GM23338 (cell line): ENCODE measurements at regions not wholly inside any gene's neighbourhood (a gene's known extent, or its start where the extent isn't known, plus 50 kb on each side); places are given as distances from the start of the nearest gene placed in this dataset.

Experiments used
- ATAC-seq: fragments of 200-7000 bp; cut with Tn5 transposase; 3 replicates; pipeline ENCODE4 v1.9.1; 2020
- DNase-seq: peaks from one replicate; pipeline ENCODE4 v3.0.0-alpha.2; 2015; ENCODE audit warnings: low spot score
- H2AFZ ChIP-seq: fragments of 200-600 bp; sonication (generic); 2 replicates; pipeline ENCODE4 v1.8.0; 2016; ENCODE audit warnings: antibody characterized with exemption, mild to moderate bottlenecking, moderate library complexity
- H3F3A ChIP-seq: fragments of 200-600 bp; sonication (generic); replicated peaks from 2 replicates; pipeline ENCODE4 v1.8.0; 2017; ENCODE audit warnings: antibody characterized with exemption, mixed run types, low read depth
- H3K27ac ChIP-seq: fragments of 200-600 bp; sonication (generic); 2 replicates; pipeline ENCODE4 v1.6.1; 2016; ENCODE audit warnings: low read depth
- H3K27me3 ChIP-seq: fragments of 200-600 bp; sonication (generic); 2 replicates; pipeline ENCODE4 v1.8.0; 2016; ENCODE audit warnings: mild to moderate bottlenecking, mixed run types, moderate library complexity; ENCODE audit not compliant: insufficient read depth
- H3K36me3 ChIP-seq: fragments of 200-600 bp; sonication (generic); 2 replicates; pipeline ENCODE4 v1.8.0; 2016; ENCODE audit warnings: mild to moderate bottlenecking; ENCODE audit not compliant: insufficient read depth
- H3K4me1 ChIP-seq: fragments of 200-600 bp; sonication (generic); 2 replicates; pipeline ENCODE4 v1.8.0; 2016; ENCODE audit warnings: mild to moderate bottlenecking, moderate library complexity; ENCODE audit not compliant: insufficient read depth
- H3K4me2 ChIP-seq: fragments of 200-600 bp; sonication (generic); 2 replicates; pipeline ENCODE4 v1.7.1; 2017; ENCODE audit warnings: mixed run types
- H3K4me3 ChIP-seq: fragments of 200-600 bp; sonication (generic); 2 replicates; pipeline ENCODE4 v1.6.1; 2016; ENCODE audit warnings: mixed run types
- H3K79me2 ChIP-seq: fragments of 200-600 bp; sonication (generic); replicated peaks from 2 replicates; pipeline ENCODE4 v1.8.0; 2017; ENCODE audit warnings: mild to moderate bottlenecking; ENCODE audit not compliant: insufficient read depth
- H3K9me2 ChIP-seq: fragments of 200-600 bp; sonication (generic); 2 replicates; pipeline ENCODE4 v1.8.0; 2017; ENCODE audit not compliant: insufficient read depth
- H4K20me1 ChIP-seq: fragments of 200-600 bp; sonication (generic); replicated peaks from 2 replicates; pipeline ENCODE4 v1.8.0; 2017; ENCODE audit warnings: mild to moderate bottlenecking; ENCODE audit not compliant: insufficient read depth
- H3K27ac Mint-ChIP-seq: 2 replicates; pipeline ENCODE4 v1.8.0; 2020; ENCODE audit warnings: inconsistent platforms, mild to moderate bottlenecking, moderate library complexity, mixed read lengths
- H3K27me3 Mint-ChIP-seq: 3 replicates; pipeline ENCODE4 v1.8.0; 2022; ENCODE audit warnings: low read depth, mild to moderate bottlenecking, moderate library complexity, mixed read lengths, inconsistent platforms; ENCODE audit not compliant: insufficient read depth, poor library complexity
- H3K36me3 Mint-ChIP-seq: 3 replicates; pipeline ENCODE4 v1.8.0; 2021; ENCODE audit warnings: low read depth, mild to moderate bottlenecking, inconsistent platforms, moderate library complexity, mixed read lengths
- H3K4me1 Mint-ChIP-seq: 3 replicates; pipeline ENCODE4 v1.8.0; 2020; ENCODE audit warnings: mild to moderate bottlenecking, inconsistent platforms, mixed read lengths
- H3K4me3 Mint-ChIP-seq: 3 replicates; pipeline ENCODE4 v1.8.0; 2021; ENCODE audit warnings: moderate library complexity, mild to moderate bottlenecking, inconsistent platforms, mixed read lengths
- H3K9me3 Mint-ChIP-seq: 3 replicates; pipeline ENCODE4 v1.8.0; 2020; ENCODE audit warnings: moderate library complexity, mild to moderate bottlenecking, inconsistent platforms, mixed read lengths
- CTCF ChIP-seq, 2 experiments: fragments of 200-600 bp in 1 of 2; sonication (generic) in 1 of 2; conservative IDR thresholded peaks; 2 replicates each; pipeline versions ENCODE4 v1.5.1 to v1.6.1; 2016 to 2017; ENCODE audit warnings: antibody characterized with exemption in 2 of 2, low read depth in 2 of 2, mild to moderate bottlenecking in 2 of 2, moderate library complexity in 1 of 2
- ETS1 ChIP-seq: IDR thresholded peaks from 2 replicates; pipeline ENCODE4 v1.6.1; 2016; ENCODE audit warnings: antibody characterized with exemption
- EZH2phosphoT487 ChIP-seq: fragments of 200-600 bp; sonication (generic); IDR thresholded peaks from one replicate; pipeline ENCODE4 v1.8.1; 2018; ENCODE audit warnings: antibody characterized with exemption; ENCODE audit not compliant: unreplicated experiment
- JUNB ChIP-seq: IDR thresholded peaks from one replicate; pipeline ENCODE4 v1.6.1; 2016; ENCODE audit warnings: antibody characterized with exemption; ENCODE audit not compliant: unreplicated experiment
- NANOG ChIP-seq: IDR thresholded peaks from 2 replicates; pipeline ENCODE4 v1.6.1; 2016; ENCODE audit warnings: antibody characterized with exemption, borderline replicate concordance
- STAT1 ChIP-seq: IDR thresholded peaks from one replicate; pipeline ENCODE4 v1.6.1; 2016; ENCODE audit warnings: antibody characterized with exemption; ENCODE audit not compliant: unreplicated experiment
- ZNF114 ChIP-seq: fragments of 250-450 bp; sonication (Bioruptor Pico); IDR thresholded peaks from 2 replicates; pipeline ENCODE4 v1.5.0; 2020; ENCODE audit warnings: mild to moderate bottlenecking, moderate library complexity
- ZNF331 ChIP-seq: fragments of 250-450 bp; sonication (Bioruptor Pico); IDR thresholded peaks from 2 replicates; pipeline ENCODE4 v1.5.0; 2020; ENCODE audit warnings: low read depth, mild to moderate bottlenecking, moderate library complexity
- TF ChIP-seq, protein P1 (sequence below): fragments of 250-450 bp; sonication (Bioruptor Pico); IDR thresholded peaks from 2 replicates; pipeline ENCODE4 v1.5.0; 2020; ENCODE audit warnings: mild to moderate bottlenecking, moderate library complexity

DNA sequence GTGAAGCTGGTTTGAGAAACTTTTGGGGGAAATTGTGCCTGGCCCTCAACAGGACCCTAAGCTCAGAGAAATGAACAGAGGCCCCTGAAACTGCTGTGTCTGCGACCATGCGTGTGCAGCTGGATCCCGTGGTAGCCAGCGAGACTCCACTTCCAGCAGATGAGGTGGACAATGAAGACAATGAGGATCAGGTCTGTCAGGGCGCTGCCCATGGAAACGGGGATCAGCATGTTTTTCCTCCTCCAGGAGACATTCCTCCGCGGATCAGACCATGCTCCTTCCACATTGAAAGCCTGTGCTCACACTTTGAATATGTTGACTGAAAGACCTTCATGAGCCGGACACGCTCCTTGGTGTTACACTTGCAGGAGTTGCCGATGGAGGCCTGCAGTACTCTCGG lies 1439.8 kb upstream of the ALCAM start (continued):
- TF ChIP-seq, protein P1, sequence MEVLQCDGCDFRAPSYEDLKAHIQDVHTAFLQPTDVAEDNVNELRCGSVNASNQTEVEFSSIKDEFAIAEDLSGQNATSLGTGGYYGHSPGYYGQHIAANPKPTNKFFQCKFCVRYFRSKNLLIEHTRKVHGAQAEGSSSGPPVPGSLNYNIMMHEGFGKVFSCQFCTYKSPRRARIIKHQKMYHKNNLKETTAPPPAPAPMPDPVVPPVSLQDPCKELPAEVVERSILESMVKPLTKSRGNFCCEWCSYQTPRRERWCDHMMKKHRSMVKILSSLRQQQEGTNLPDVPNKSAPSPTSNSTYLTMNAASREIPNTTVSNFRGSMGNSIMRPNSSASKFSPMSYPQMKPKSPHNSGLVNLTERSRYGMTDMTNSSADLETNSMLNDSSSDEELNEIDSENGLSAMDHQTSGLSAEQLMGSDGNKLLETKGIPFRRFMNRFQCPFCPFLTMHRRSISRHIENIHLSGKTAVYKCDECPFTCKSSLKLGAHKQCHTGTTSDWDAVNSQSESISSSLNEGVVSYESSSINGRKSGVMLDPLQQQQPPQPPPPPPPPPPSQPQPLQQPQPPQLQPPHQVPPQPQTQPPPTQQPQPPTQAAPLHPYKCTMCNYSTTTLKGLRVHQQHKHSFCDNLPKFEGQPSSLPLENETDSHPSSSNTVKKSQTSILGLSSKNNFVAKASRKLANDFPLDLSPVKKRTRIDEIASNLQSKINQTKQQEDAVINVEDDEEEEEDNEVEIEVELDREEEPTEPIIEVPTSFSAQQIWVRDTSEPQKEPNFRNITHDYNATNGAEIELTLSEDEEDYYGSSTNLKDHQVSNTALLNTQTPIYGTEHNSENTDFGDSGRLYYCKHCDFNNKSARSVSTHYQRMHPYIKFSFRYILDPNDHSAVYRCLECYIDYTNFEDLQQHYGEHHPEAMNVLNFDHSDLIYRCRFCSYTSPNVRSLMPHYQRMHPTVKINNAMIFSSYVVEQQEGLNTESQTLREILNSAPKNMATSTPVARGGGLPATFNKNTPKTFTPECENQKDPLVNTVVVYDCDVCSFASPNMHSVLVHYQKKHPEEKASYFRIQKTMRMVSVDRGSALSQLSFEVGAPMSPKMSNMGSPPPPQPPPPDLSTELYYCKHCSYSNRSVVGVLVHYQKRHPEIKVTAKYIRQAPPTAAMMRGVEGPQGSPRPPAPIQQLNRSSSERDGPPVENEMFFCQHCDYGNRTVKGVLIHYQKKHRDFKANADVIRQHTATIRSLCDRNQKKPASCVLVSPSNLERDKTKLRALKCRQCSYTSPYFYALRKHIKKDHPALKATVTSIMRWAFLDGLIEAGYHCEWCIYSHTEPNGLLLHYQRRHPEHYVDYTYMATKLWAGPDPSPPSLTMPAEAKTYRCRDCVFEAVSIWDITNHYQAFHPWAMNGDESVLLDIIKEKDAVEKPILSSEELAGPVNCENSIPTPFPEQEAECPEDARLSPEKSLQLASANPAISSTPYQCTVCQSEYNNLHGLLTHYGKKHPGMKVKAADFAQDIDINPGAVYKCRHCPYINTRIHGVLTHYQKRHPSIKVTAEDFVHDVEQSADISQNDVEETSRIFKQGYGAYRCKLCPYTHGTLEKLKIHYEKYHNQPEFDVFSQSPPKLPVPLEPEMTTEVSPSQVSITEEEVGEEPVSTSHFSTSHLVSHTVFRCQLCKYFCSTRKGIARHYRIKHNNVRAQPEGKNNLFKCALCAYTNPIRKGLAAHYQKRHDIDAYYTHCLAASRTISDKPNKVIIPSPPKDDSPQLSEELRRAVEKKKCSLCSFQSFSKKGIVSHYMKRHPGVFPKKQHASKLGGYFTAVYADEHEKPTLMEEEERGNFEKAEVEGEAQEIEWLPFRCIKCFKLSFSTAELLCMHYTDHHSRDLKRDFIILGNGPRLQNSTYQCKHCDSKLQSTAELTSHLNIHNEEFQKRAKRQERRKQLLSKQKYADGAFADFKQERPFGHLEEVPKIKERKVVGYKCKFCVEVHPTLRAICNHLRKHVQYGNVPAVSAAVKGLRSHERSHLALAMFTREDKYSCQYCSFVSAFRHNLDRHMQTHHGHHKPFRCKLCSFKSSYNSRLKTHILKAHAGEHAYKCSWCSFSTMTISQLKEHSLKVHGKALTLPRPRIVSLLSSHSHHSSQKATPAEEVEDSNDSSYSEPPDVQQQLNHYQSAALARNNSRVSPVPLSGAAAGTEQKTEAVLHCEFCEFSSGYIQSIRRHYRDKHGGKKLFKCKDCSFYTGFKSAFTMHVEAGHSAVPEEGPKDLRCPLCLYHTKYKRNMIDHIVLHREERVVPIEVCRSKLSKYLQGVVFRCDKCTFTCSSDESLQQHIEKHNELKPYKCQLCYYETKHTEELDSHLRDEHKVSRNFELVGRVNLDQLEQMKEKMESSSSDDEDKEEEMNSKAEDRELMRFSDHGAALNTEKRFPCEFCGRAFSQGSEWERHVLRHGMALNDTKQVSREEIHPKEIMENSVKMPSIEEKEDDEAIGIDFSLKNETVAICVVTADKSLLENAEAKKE (CRISPR knock-in tag) = no peak
- TF ChIP-seq EZH2phosphoT487 (no peak), STAT1 (no peak), CTCF (conservative IDR thresholded peaks at IDR 0.05; ENCODE audit: low read depth in 2 of 2) (no peak), ZNF114 (no peak), JUNB (no peak), ZNF331 (no peak)

GRCh38 chr3:103927896-103928295 lies 1438.8 kb upstream of the ALCAM start:
- no peak overlapping the region for H3K4me2 ChIP-seq
- H3K27me3 ChIP-seq = no peaks in the 10 kb centered on the region
- H3K4me3 Mint-ChIP-seq = no peak overlapping the region
- no peaks in the 10 kb centered on the region for H3K36me3 ChIP-seq
- no peaks in the 10 kb centered on the region for H4K20me1 ChIP-seq
- no peak overlapping the region for H3K27ac ChIP-seq
- no peaks in the 10 kb centered on the region for H3F3A ChIP-seq
- ATAC-seq (no peak), DNase-seq (no peak)
- no peaks in the 10 kb centered on the region; the same call in 2 of the 3 replicates for H3K36me3 Mint-ChIP-seq
- no peak for TF ChIP-seq NANOG
- TF ChIP-seq JUNB = no peak
- TF ChIP-seq ETS1 = no peak
- no peak for TF ChIP-seq STAT1
- TF ChIP-seq ZNF331 = no peak
- no peak for TF ChIP-seq ZNF114
- H3K9me2 ChIP-seq = no peaks in the 10 kb centered on the region
- no peak overlapping the region for H3K27ac Mint-ChIP-seq
- H3K79me2 ChIP-seq = no peaks in the 10 kb centered on the region
- H3K9me3 Mint-ChIP-seq = peaks cover 2% of the 10 kb centered on the region; the same call in 2 of the 3 replicates
- H3K27me3 Mint-ChIP-seq = no peaks in the 10 kb centered on the region
- H3K4me1 Mint-ChIP-seq = no peaks in the 10 kb centered on the region
- H2AFZ ChIP-seq = no peak overlapping the region
- no peaks in the 10 kb centered on the region for H3K4me1 ChIP-seq
- no peak overlapping the region for H3K4me3 ChIP-seq
